SK-N-SH (cell line): ENCODE measurements at regions not wholly inside any gene's neighbourhood (a gene's known extent, or its start where the extent isn't known, plus 50 kb on each side); places are given as distances from the start of the nearest gene placed in this dataset.

Source experiments
- CTCF ChIP-seq: fragments of 200-600 bp; sonication (generic); IDR thresholded peaks from 2 replicates; pipeline ENCODE4 v1.6.1; 2017; ENCODE audit warnings: antibody characterized with exemption, mild to moderate bottlenecking, moderate library complexity
- EP300 ChIP-seq, 2 experiments: IDR thresholded peaks; 2 replicates each; pipeline versions ENCODE4 v1.4.0 to v1.6.1; 2012; ENCODE audit warnings: borderline replicate concordance in 1 of 2, low read depth in 1 of 2, low read length in 1 of 2
- GABPA ChIP-seq: IDR thresholded peaks from 2 replicates; pipeline ENCODE4 v1.4.0; 2012; ENCODE audit warnings: low read depth, mild to moderate bottlenecking
- JUND ChIP-seq: IDR thresholded peaks from 2 replicates; pipeline ENCODE4 v1.4.0; 2012
- MXI1 ChIP-seq: IDR thresholded peaks from 2 replicates; pipeline ENCODE4 v1.6.1; 2012; ENCODE audit warnings: mild to moderate bottlenecking, low read depth, low read length, improper control_type of control experiment
- RAD21 ChIP-seq: IDR thresholded peaks from 2 replicates; pipeline ENCODE4 v1.6.1; 2012; ENCODE audit warnings: mild to moderate bottlenecking, low read length
- REST ChIP-seq: IDR thresholded peaks from 2 replicates; pipeline ENCODE4 v1.6.1; 2012; ENCODE audit warnings: mild to moderate bottlenecking, low read depth, low read length, moderate library complexity
- RFX5 ChIP-seq: IDR thresholded peaks from 2 replicates; pipeline ENCODE4 v1.6.1; 2012; ENCODE audit warnings: mild to moderate bottlenecking, improper control_type of control experiment, low read length
- SMC3 ChIP-seq: IDR thresholded peaks from 2 replicates; pipeline ENCODE4 v1.6.1; 2012; ENCODE audit warnings: low read depth, low read length, improper control_type of control experiment
- TAF1 ChIP-seq: IDR thresholded peaks from 2 replicates; pipeline ENCODE4 v1.6.1; 2012; ENCODE audit warnings: low read depth, mild to moderate bottlenecking, low read length, moderate library complexity, borderline replicate concordance
- TEAD4 ChIP-seq: IDR thresholded peaks from 2 replicates; pipeline ENCODE4 v1.4.0; 2012; ENCODE audit warnings: mild to moderate bottlenecking, borderline replicate concordance; ENCODE audit not compliant: insufficient read depth
- YY1 ChIP-seq: IDR thresholded peaks from 2 replicates; pipeline ENCODE4 v1.4.0; 2012; ENCODE audit warnings: low read depth, mild to moderate bottlenecking
- ZBTB33 ChIP-seq: IDR thresholded peaks from 2 replicates; pipeline ENCODE4 v1.4.0; 2012; ENCODE audit warnings: low read depth, borderline replicate concordance

DNA sequence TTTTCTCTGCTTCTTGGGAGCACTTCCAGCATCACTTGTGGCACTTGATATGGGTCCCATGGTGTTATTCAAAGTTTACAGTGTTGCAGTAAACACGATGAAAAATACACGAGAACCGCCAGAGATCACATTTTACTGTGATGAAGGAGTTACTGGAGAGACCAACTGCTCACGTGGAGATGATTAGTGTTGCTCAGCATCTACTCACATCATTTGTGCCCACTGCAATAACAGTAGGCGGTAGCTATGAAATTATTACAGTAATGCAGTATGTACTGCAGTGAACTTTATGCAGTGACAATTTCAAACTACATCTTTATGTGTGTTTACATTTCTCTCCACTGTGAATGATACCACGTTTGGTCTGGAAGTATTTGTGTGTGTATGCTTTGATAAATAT is 93.5 kb downstream of the SLC4A3 start:
- no peak for TF ChIP-seq CTCF
- TF ChIP-seq TAF1 = no peak
- TF ChIP-seq SMC3 = no peak
- no peak for TF ChIP-seq REST
- TF ChIP-seq TEAD4 = no peak
- TF ChIP-seq YY1 = no peak
- TF ChIP-seq RAD21 = no peak
- no peak for TF ChIP-seq GABPA
- no peak for TF ChIP-seq ZBTB33
- TF ChIP-seq EP300 (IDR thresholded peaks at IDR 0.05; ENCODE audit: borderline replicate concordance in 1 of 2, low read depth in 1 of 2, low read length in 1 of 2) = no peak
- TF ChIP-seq RFX5 = no peak
- TF ChIP-seq MXI1 = no peak
- no peak for TF ChIP-seq JUND
